Loucy (cell line): ENCODE measurements at regions not wholly inside any gene's neighbourhood (a gene's known extent, or its start where the extent isn't known, plus 50 kb on each side); places are given as distances from the start of the nearest gene placed in this dataset.

ENCODE experiments used
- CTCF ChIP-seq: fragments of 200-600 bp; sonication (generic); conservative IDR thresholded peaks from 2 replicates; pipeline ENCODE4 v1.5.1; 2014; ENCODE audit warnings: mild to moderate bottlenecking, antibody characterized with exemption, low read length
- EZH2phosphoT487 ChIP-seq: fragments of 200-600 bp; IDR thresholded peaks from 2 replicates; pipeline ENCODE4 v1.6.1; 2018; ENCODE audit warnings: antibody characterized with exemption, mild to moderate bottlenecking, moderate library complexity, borderline replicate concordance

- TF ChIP-seq EZH2phosphoT487 (no peak), CTCF (no peak)
These were observed 210.3 kb downstream of the TOMM20 start for GRCh38 chr1:234918181-234918841.
